GM18870 (cell line): ENCODE measurements at regions not wholly inside any gene's neighbourhood (a gene's known extent, or its start where the extent isn't known, plus 50 kb on each side); places are given as distances from the start of the nearest gene placed in this dataset.

Experiments used
- ATAC-seq: cut with Tn5 transposase; IDR thresholded peaks from one replicate; pipeline ENCODE4 v1.9.1; 2021; ENCODE audit warnings: moderate library complexity; ENCODE audit not compliant: unreplicated experiment

DNA sequence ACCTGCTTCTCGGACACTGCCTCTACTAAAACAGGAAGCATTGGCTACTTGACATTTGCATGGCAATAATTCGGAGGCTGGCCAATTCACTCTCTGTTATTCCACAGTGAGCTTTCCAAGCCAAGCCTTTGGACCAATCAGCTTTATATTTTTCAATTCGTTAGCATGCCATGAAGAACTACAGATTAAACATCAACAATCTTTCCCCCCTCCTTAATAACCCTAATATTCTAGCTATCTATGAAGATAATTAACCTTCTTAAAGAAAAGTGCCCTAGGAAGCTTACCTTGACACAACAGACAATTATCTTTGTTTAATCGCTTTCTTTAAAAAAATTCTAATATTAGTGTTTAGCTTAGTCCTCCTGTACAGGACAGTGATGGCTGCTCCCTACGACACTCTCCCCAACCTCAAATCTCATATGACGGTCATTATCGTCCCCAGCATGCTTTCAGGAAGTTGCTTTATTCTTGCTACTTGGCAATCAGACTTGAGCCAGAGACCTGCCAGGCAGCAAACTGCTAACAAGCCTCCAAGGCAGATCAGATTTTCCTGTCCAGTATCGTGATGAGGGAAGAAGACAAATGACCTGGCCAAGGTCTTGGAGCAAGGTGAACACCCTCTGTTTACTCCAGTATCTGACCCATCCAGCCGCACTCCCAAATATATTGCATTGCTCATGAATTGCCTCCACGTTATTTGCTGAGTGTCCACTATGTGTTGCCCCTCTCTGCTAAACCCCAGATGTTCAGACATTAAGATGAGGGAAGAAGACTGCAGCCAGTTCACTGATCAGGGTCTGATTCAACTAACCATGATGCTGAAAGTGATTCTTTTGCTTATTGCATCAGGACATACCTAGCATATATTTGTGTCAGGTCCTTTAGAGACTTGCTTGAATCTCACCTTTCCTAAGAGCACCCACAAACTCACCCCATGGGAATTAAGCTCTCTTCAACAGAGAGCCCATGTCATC is 68.1 kb upstream of the LPP start:
- no peak for ATAC-seq

DNA sequence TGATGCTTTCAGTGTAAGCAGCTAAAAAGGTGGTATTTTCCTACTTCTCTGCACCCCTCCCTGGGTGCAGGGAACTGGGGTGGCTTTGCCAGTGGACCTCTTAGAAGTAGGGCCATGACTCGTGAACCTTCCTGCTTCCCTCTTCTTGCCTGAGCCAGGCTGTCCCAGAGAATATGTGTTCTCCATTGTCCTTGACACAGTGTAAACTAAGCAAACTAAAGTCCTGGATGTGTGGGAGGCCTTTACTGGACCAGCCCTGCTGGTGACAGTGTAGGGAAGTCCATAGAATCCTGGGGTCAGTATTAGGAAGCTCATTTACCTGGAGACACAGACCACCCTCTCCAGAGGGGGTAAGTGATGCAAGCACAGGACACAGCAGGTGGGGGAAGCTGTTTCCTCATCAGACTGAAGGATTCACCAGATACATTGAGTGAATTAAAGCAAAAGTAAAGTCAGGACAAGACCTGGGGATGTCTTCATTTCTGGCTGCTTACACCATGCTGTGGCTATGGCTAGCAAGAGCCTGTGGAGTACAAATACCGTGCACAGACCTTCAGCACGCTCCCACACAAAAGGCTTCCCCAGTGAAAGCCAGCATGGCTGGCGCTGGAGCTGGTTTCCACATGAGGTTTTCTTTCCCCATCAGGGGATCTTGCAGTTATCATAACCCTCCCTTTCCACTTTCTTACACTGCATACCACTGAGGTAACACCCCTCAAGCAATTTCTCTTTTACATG is 64.8 kb upstream of the LPP start:
- no peak for ATAC-seq

DNA sequence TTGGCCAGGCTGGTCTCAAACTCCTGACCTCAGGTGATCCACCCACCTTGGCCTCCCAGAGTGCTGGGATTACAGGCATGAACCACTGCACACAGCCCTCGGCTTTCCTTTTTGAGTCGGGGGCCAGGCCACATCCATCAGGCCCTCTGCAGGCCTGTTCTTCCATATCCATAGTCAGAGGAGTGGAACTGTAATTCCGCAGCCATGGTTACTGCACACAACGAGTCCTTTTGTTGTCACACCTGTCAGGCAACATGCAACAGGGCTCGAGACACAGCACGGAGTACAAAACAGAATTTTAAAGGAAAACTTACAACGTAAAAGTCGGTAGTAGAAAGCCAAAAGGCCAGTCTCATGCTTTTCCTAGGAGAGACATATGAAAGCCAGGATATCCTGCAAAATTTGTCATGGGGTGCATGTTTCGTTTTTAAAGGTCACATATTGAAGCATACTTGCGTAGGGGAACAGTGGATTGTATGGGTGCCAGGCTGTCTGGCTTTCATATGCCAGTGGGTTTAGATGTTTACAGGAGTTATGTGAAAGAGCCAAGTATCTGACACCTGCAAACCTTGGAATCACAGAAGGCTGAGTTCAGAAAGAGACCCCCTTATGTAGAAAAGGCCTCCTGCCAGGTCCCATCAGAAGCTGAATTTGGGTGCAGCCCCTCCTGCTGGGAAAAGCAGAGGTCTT is 63.2 kb upstream of the LPP start:
- no peak for ATAC-seq

DNA sequence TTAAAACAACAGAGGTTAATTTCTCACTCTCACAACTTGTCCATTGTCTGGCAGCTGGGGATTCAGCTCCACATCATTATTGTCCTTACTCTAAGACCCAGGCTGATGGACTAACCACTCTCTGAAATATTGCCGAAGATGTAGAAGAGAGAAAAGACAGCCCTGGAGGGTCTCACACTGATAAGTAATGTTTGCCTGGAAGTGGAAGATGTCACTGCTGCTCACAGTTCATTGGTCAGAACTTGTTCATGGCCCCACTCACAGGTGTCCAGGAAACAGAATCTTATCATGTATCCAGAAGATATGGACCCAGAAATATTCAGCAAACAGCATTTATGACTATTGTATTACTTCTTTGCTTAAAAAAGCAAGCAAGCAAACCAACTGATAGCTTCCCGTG is 62.2 kb upstream of the LPP start:
- no peak for ATAC-seq

DNA sequence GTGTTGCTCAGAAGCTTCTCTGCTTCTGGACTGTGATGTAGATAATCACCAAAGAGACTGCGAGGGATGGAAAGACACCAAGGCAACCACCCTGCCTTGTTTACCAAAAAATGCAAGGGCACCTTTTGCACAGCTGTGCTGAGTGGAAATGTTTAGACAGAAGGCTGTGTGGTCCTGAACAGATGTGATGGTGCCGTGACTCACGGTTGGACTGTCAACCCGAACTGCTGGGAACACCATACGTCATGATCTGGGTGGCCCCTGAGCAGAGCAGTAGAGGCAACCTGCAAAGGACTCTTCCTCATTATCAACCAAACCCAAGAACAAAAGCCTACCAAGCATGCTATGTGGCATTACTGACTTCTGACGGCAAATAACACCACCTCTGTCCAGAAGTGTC is 61.3 kb upstream of the LPP start:
- no peak for ATAC-seq

DNA sequence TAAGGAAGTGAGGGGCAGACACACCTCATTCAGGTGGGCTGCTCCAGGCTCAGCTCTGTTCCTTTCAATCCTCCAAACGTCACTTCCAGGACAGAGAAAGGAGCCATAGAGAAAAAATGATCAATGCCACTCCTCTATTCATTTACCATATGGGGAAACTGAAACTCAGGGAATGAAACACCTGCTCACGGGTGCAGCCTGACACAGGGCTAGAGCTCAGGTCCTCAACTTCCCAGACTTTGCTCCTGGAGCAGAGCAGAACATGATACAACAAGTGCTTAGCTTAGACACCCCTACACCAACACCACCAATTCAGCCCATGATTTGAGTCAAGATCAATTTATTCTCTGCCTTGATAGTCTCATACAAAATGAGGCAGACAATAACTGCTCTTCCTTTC is 58.5 kb upstream of the LPP start:
- ATAC-seq, result no peak

DNA sequence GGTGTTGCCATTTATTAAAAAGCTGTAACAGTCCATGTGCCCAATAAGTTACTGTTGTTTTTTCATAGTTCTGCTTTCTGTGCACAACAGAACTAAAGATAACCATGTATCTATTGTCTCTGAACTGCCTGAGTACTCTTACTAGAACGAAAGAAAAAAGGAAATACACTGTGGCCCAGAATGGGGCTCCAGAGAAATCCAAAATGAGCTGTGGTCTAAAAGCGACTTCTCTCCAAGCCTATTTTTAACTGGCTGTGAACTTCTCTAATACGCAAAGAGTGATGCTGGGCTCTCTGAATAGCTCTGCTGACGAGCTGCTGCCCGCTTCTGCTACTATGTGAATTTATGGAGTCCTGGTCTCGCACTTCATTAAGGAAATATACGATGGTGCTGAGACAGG is 56.2 kb upstream of the LPP start:
- ATAC-seq, result no peak

DNA sequence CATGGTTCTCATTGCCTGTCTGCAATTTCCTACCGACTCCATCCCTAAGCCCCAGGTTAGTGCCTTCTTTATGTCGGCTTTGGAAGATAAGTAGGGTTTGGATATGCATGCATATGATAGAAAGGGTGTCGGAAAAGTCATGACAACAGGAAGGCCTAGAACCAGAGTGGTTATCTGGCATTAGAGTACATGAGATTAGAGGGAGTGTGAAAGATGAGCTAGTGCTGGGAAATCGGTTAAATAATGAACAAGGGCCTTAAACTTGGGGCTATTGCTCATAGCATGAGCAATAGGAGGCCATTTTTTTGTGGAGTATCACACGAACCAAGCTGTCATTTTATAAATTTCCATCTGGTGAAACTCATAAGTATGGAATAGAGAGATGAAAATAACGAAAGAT is 54.0 kb upstream of the LPP start:
- no peak for ATAC-seq

DNA sequence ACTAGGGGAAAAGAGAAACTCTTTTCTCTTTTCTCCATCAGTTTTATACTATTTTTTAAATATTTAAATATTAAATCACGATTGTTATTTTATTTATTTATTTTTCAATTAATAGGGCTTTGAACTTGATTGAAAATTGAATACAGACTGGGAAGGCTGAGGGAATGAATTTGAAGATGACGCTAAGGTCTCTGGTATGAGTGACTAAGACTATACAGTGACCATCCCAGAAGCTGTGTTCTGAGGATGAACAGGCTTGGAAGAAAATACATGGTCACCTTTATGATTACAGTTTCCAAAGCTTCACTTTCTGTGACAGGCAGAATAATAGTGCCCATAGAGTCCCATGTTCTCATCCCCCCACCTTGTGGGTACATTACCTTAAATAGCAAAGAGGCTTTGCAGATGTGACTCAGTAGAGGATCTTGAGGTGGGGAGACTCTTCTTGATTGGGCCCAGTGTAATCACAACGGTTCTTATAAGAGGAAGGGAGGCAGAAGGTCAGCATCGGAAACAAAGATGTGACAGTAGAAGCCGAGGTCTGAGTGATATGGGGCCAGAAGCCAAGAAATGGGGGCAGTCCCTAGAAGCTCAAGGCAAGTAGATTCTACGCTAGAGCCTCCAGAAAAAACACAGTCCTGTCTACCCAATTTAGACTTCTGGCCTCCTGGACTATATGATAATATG is 51.0 kb upstream of the LPP start:
- no peak for ATAC-seq

DNA sequence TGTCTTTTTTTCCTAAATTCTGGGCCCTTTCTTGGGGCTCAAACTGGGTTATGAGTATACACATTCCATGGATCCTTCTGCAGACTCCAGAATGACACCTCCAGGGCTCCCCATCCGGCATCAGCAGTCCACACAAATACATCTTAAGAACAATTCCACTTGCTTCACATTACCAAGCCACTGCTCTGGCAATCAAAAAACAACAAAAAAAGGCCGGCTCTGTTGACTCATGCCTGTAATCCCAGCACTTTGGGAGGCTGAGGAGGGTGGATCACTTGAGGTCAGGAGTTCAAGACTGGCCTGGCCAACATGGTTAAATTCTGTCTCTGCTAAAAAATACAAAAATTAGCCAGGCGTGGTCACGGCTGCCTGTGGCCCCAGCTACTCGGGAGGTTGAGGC is 49.9 kb upstream of the LPP start:
- no peak for ATAC-seq
